T47D (cell line): ENCODE measurements at regions not wholly inside any gene's neighbourhood (a gene's known extent, or its start where the extent isn't known, plus 50 kb on each side); places are given as distances from the start of the nearest gene placed in this dataset.

ENCODE experiments used
- DNase-seq, 2 experiments: peaks; one replicate each; pipeline versions ENCODE4 v3.0.0 to v3.0.0-alpha.2; 2011 to 2012; ENCODE audit warnings: low read depth in 1 of 2, low spot score in 1 of 2
- JUND ChIP-seq: IDR thresholded peaks from 2 replicates; pipeline ENCODE4 v1.6.1; 2012; ENCODE audit warnings: low read depth
- in situ Hi-C: cut with HindIII; loops from 2 replicates; pipeline ENCODE4 v1.10.0; 2016; ENCODE audit warnings: low sequenced_read_pairs, low pct_unique_long_range_greater_than_20kb

DNA sequence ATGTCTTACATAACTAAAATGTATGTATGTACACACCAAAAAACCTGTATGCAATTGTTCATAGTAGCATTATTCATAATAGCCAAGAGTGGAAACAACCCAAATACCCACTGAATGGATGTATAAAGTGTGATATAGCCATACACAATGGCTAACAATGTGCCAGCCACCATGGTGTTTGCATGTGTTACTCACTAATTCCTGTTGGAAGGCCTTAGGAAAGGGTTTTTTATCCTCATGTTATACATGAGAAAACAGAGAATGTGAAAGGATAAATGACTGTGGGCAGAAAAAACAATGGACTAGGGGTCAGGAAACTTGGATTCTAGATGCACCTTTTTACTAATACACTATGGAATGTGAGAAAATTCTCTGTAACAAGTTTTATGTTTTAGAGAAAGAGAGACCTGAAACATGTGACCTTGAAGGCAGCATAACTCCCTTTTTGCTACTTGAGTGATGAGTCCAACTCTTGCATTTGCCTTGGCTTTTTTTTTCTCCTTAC lies 55.7 kb downstream of the TIGD2 start:
- in situ Hi-C loops = no loop called here
- no peak for DNase-seq
- no peak for TF ChIP-seq JUND

DNA sequence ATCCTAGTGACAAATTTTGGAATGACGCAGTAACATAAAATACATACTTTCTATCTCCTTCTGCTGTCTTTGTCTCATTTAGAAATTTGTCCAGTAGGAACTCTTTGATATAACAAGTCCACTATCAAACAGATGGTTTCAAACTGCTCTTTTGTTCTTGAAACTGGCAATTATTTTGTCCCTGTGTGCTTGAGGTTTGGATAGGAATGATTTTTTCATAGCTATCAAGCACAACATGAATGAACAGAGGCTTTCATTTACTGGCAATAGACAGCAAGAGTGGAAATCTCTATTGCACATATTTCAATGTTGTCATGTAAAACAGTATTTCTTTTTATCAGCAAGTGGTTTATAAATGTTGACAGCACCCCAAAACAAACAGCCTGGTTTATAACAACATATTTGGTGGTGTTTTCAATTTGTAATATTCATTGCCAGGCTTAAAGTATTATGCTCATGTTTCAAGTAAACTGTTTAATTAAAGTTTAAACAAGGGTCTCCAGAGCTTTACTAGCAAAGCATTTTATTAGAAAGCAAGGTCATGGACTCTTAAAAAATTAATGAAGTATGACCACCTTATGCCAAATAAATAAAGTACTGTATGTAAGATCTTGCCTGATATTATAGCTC lies 60.0 kb downstream of the TIGD2 start:
- TF ChIP-seq JUND = no peak
- in situ Hi-C loops = no loop called here
- no peak for DNase-seq

DNA sequence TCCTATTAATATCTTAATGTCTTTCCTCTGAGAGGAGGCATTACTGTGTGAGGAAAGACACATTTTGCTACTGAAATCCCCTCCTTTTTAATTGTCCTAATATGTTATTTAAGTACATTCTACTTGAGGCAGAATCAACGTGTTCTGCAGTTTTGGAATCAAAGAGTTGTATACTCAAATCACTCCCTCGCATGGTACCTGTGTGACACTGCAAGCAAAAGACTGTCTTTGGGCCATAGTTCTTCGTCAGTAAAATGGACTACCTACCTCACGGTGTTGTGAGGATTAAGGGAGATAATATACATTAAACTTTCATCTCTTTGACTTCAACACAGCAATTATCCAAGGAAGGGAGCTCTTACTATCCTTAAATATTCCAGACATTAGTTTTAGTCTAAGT lies 61.5 kb downstream of the TIGD2 start:
- TF ChIP-seq JUND = no peak
- DNase-seq = peak in 1 of 2 experiments; percentile 25
- in situ Hi-C loops = no loop called here

DNA sequence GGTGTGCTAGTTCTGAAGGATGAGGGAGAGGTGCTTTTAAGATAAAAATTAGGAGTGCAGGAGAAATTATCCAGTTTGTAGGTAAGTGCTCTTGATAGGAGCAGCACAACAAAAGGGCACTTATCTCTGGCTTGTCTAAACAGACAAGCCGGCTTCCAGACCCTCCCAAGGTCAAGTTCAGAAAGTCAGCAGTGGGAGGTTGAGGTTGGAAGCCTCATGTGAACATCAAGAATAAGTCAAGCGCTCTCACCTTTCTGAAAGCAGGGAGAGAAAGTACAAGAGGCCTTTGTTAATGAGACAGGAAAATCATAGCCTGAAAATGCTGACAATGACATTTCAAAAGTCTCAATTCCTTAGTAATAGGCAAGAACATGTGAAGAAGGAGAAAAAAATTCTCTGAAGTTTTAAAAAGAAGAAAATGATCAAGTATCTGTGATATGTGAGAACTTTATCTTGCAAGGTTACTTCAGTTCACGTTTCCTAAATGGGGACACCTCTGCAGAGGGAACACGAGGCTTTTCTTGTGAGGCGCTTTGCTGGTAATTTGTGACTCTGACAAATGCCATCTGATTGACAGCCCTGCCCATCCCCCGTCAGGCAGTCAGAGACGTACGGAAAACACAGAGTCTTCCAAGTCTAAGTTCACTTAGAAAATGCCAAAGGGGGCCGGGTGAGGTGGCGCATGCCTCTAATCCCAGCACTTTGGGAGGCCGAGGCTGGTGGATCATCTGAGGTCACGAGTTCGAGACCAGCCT lies 62.2 kb downstream of the TIGD2 start:
- in situ Hi-C loops = no loop called here
- no peak for TF ChIP-seq JUND
- no peak for DNase-seq

DNA sequence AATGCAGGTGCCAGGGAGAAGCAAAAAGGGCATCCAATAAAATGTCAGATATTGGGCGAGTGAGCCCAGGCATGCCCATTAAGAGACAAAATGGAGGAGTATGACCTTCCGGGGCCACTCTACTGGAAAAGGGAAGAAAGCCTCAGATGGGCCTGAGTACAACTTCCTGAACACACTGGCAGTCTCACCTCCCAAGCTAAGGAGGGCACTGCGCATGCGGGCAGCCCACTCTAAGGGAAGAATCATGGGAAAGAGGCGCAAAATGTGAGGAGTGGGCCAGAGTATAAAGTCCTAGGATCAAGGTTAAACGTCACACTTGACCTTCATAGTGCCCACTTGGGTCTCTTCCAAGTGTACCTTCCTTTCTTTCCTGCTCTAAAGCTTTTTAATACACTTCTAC lies 63.5 kb downstream of the TIGD2 start:
- in situ Hi-C loops = no loop called here
- no peak for DNase-seq
- no peak for TF ChIP-seq JUND

DNA sequence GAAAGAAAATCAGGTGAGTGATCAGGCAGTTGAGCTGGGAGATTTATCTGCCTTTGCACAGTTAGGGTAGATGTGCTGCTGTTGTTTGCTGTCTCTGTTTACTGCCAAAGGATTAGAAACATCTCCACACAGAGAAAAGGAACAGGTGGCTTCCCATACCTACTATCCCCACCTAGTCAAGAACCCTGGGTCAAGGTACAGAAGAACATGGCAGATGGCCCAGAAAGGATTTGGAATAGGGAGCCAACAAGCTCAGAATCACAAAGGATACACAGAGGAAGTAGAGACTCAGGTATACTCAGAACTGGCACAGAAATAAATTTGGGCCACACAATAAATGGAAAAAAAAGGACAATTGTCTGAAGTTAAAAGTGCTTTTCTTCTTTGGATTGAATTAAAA lies 64.3 kb downstream of the TIGD2 start:
- DNase-seq = no peak
- in situ Hi-C loops = no loop called here
- no peak for TF ChIP-seq JUND

GRCh38 chr4:89177807-89178206 lies 66.5 kb downstream of the TIGD2 start:
- no peak for DNase-seq
- in situ Hi-C loops = no loop called here
- no peak for TF ChIP-seq JUND

DNA sequence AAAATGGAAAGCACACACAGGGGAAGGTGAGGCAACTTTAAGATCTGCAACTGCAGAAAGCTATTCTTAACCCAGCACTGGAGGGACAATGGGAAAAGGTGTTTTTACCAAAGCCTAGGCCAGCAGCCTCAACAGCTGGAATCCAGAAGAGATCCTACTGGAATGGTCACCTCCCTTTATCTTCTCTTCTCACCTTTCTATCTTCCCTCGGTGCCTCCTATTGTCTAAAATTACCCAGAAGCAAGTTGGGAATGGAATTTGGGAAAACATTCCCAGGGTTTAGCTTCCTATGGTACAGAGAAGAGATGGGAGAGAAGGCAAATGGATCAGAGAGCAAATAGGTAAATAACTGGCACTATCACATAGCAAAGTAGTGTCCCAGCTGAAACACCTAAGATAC lies 73.1 kb downstream of the TIGD2 start:
- TF ChIP-seq JUND = no peak
- in situ Hi-C loops = no loop called here
- no peak for DNase-seq
